HFFc6 (cell line): ENCODE measurements at regions not wholly inside any gene's neighbourhood (a gene's known extent, or its start where the extent isn't known, plus 50 kb on each side); places are given as distances from the start of the nearest gene placed in this dataset.

ENCODE experiments used
- DNase-seq: peaks from one replicate; pipeline ENCODE4 v3.0.0-alpha.2; 2018
- H3K27ac Mint-ChIP-seq: 2 replicates; pipeline ENCODE4 v1.8.0; 2020; ENCODE audit warnings: mild to moderate bottlenecking, mixed read lengths
- H3K27me3 Mint-ChIP-seq: 2 replicates; pipeline ENCODE4 v1.8.0; 2021; ENCODE audit warnings: mild to moderate bottlenecking, moderate library complexity, mixed read lengths; ENCODE audit not compliant: insufficient read depth
- H3K36me3 Mint-ChIP-seq: 2 replicates; pipeline ENCODE4 v1.8.0; 2021; ENCODE audit warnings: low read depth, mixed read lengths
- H3K4me1 Mint-ChIP-seq: 2 replicates; pipeline ENCODE4 v1.8.0; 2020; ENCODE audit warnings: low read depth, mixed read lengths
- H3K4me3 Mint-ChIP-seq: 2 replicates; pipeline ENCODE4 v1.8.0; 2020; ENCODE audit warnings: mild to moderate bottlenecking, moderate library complexity, mixed read lengths
- H3K9me3 Mint-ChIP-seq: 2 replicates; pipeline ENCODE4 v1.8.0; 2020; ENCODE audit warnings: mild to moderate bottlenecking, mixed read lengths
- TF ChIP-seq, protein P1 (sequence below): fragments of 200-600 bp; sonication (generic); IDR thresholded peaks from 2 replicates; pipeline ENCODE4 v1.5.0; 2021; ENCODE audit warnings: antibody characterized with exemption, mild to moderate bottlenecking

DNA sequence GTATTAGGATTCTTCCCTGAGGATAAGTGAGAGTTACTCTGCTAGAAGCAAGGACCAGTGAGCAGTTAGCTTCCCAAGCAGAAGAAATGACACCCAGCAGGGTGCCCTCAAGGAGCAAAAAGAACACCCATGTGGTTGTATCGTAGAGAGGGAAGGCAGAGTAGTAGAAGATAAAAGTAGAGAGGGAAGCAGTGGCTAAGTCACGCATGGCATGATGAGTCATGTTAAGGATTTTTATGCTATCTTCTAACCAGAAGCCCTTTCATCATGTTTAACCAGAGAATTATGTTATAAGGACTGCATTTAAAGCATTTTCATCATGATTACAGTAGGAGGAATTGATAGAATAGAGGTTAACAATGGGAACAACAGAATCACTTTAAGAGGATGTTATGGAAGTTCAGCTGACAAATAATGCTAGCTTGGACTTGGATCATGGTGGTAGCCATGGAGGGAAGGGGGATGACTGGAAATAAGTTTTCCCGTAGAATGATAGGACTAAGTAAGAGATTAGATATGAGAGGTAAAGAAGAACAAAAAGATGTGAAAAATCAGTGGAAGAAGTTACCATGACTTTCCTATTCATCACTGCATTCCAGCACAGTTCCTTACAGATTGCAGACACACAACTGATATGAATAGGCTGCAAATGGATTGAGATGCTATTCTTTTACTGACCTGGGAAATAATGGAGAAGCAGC lies 383.5 kb upstream of the INTU start:
- DNase-seq = no peak
- Mint-ChIP-seq H3K9me3 (peaks cover 5% of the 10 kb centered on the region), H3K27ac (no peak overlapping the region), H3K4me3 (no peak overlapping the region), H3K27me3 (no peaks in the 10 kb centered on the region; the same call in 1 of the 2 replicates), H3K4me1 (no peaks in the 10 kb centered on the region), H3K36me3 (no peaks in the 10 kb centered on the region)
- TF ChIP-seq, protein P1, sequence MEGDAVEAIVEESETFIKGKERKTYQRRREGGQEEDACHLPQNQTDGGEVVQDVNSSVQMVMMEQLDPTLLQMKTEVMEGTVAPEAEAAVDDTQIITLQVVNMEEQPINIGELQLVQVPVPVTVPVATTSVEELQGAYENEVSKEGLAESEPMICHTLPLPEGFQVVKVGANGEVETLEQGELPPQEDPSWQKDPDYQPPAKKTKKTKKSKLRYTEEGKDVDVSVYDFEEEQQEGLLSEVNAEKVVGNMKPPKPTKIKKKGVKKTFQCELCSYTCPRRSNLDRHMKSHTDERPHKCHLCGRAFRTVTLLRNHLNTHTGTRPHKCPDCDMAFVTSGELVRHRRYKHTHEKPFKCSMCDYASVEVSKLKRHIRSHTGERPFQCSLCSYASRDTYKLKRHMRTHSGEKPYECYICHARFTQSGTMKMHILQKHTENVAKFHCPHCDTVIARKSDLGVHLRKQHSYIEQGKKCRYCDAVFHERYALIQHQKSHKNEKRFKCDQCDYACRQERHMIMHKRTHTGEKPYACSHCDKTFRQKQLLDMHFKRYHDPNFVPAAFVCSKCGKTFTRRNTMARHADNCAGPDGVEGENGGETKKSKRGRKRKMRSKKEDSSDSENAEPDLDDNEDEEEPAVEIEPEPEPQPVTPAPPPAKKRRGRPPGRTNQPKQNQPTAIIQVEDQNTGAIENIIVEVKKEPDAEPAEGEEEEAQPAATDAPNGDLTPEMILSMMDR = no peak

DNA sequence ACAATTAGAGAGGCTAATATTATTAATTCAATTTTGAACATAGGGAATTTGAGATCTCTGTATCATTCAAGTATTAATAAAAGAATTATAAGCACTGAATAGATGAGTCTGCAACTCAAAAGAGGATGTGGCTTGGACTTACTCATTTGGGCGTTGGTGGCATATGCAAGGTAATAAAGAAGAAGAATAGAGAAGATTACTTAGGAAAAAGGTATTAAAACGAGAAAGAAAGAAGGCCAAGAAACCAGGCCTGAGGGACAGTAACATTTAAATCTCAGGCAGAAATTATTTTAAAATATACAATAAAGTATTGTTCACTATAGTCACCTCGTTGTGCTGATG lies 383.0 kb upstream of the INTU start:
- no peak for DNase-seq
- TF ChIP-seq, protein P1 = no peak
- Mint-ChIP-seq H3K27me3 (no peaks in the 10 kb centered on the region; the same call in 1 of the 2 replicates), H3K4me1 (no peaks in the 10 kb centered on the region), H3K4me3 (no peak overlapping the region), H3K9me3 (peaks cover 5% of the 10 kb centered on the region), H3K27ac (no peak overlapping the region), H3K36me3 (no peaks in the 10 kb centered on the region)

DNA sequence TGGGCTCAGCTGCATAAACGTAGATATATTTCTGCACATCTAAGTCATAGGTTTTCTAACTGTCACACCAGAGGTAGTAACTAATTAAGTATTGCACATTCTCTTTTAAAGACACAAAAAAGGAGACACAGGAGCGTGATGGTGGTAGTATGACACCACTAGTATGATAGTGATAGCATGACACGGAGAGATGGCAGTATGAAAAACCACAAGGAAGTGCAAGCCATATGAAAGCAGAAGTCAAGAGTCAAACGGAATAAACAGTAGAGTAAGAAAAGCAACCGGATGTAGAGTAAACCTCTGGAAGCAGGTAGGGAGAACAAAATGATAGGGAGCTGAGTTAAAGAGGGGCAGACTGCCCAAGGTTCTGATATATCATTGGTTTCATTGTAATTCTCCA lies 382.2 kb upstream of the INTU start:
- no peaks in the 10 kb centered on the region for H3K4me1 Mint-ChIP-seq
- no peaks in the 10 kb centered on the region for H3K36me3 Mint-ChIP-seq
- H3K4me3 Mint-ChIP-seq = no peak overlapping the region
- H3K27me3 Mint-ChIP-seq = no peaks in the 10 kb centered on the region; the same call in 1 of the 2 replicates
- DNase-seq = no peak
- no peak overlapping the region for H3K27ac Mint-ChIP-seq
- H3K9me3 Mint-ChIP-seq = peaks cover 5% of the 10 kb centered on the region
- TF ChIP-seq, protein P1 = no peak

DNA sequence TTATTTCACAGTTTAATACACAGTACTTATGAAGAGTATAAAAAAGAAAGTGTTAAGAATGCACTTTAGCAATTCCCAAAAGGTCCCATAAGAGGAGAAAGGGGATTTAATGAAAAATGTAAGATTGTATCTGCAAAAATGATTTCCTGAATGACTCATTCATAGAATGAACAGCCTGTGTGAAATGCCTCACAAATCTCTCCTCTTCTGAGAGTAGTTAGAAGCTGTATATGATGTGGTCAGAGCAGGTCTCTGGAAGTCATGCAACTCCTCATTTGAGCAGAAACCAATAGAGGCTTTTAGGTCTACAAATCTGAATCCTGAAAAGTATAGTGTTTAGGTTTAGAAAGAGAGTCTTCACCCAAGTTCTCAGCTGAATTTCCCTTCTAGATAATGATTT lies 381.3 kb upstream of the INTU start:
- Mint-ChIP-seq H3K4me1 (no peaks in the 10 kb centered on the region), H3K27ac (no peak overlapping the region), H3K36me3 (no peaks in the 10 kb centered on the region), H3K9me3 (peaks cover 5% of the 10 kb centered on the region), H3K4me3 (no peak overlapping the region), H3K27me3 (no peaks in the 10 kb centered on the region; the same call in 1 of the 2 replicates)
- DNase-seq = no peak
- TF ChIP-seq, protein P1 = no peak

DNA sequence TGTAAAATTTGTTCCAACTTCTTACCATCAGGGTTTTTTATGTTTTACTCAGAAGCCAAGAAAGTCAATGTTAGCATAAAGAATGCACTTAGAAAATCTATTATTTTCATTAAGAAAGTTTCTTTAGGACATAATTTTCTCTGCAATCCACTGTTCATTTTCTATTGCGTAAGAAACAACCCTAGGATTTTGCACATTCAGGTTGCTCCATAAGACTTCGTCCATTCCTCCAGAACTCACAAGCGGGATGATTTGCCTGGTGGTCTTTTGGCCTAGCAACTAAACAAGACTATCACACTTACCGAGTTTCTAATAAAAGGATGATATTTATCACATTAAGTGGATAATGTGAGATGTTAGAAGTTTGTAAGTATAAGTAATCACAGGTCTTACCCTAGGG lies 376.3 kb upstream of the INTU start:
- Mint-ChIP-seq H3K4me3 (no peak overlapping the region), H3K36me3 (no peaks in the 10 kb centered on the region), H3K9me3 (peaks cover 12% of the 10 kb centered on the region), H3K27me3 (no peaks in the 10 kb centered on the region), H3K4me1 (no peaks in the 10 kb centered on the region), H3K27ac (no peak overlapping the region)
- TF ChIP-seq, protein P1 = no peak
- DNase-seq = no peak
